SK-N-SH (cell line): ENCODE measurements at regions not wholly inside any gene's neighbourhood (a gene's known extent, or its start where the extent isn't known, plus 50 kb on each side); places are given as distances from the start of the nearest gene placed in this dataset.

Source experiments
- CTCF ChIP-seq: fragments of 200-600 bp; sonication (generic); IDR thresholded peaks from 2 replicates; pipeline ENCODE4 v1.6.1; 2017; ENCODE audit warnings: antibody characterized with exemption, mild to moderate bottlenecking, moderate library complexity
- SIN3A ChIP-seq: IDR thresholded peaks from 2 replicates; pipeline ENCODE4 v1.6.1; 2012; ENCODE audit warnings: low read depth, mild to moderate bottlenecking, low read length, moderate library complexity, borderline replicate concordance

GRCh38 chr6:74311431-74311830, 615.4 kb downstream of the CD109 start:
- TF ChIP-seq CTCF (no peak), SIN3A (no peak)
